Left renal cortex interstitium (tissue), 4 donors: ENCODE measurements at regions not wholly inside any gene's neighbourhood (a gene's known extent, or its start where the extent isn't known, plus 50 kb on each side); places are given as distances from the start of the nearest gene placed in this dataset.

Experiments used
- DNase-seq, 4 donors: peaks; one replicate each; pipeline ENCODE4 v3.0.0-alpha.2; 2013; ENCODE audit warnings: low read depth in 4 of 4, low spot score in 2 of 4, missing footprints in 1 of 4

- no peak for DNase-seq
These were observed 459.3 kb upstream of the MAF start for GRCh38 chr16:80059836-80060235.

- DNase-seq = no peak
These were observed 457.7 kb upstream of the MAF start for GRCh38 chr16:80058214-80058613.

- DNase-seq = no peak
These were observed 455.8 kb upstream of the MAF start for GRCh38 chr16:80056324-80056723.

GRCh38 chr16:80055831-80056230 lies 455.3 kb upstream of the MAF start:
- no peak for DNase-seq

- DNase-seq = no peak
These were observed 454.1 kb upstream of the MAF start for GRCh38 chr16:80054647-80055046.

- no peak for DNase-seq
These were observed 450.5 kb upstream of the MAF start for GRCh38 chr16:80051040-80051439.

GRCh38 chr16:80048250-80048649 lies 447.7 kb upstream of the MAF start:
- no peak for DNase-seq

- no peak for DNase-seq
These were observed 447.3 kb upstream of the MAF start for GRCh38 chr16:80047842-80048241.

- DNase-seq = no peak
These were observed 446.3 kb upstream of the MAF start for GRCh38 chr16:80046848-80047247.

- DNase-seq = no peak
These were observed 445.7 kb upstream of the MAF start for GRCh38 chr16:80046261-80046660.

GRCh38 chr16:80045861-80046260 lies 445.3 kb upstream of the MAF start:
- DNase-seq = no peak

GRCh38 chr16:80041410-80041809 lies 440.9 kb upstream of the MAF start:
- DNase-seq = no peak

- no peak for DNase-seq
These were observed 440.3 kb upstream of the MAF start for GRCh38 chr16:80040814-80041213.

- no peak for DNase-seq
These were observed 439.9 kb upstream of the MAF start for GRCh38 chr16:80040413-80040812.

- DNase-seq = no peak
These were observed 439.2 kb upstream of the MAF start for GRCh38 chr16:80039777-80040176.

- no peak for DNase-seq
These were observed 438.0 kb upstream of the MAF start for GRCh38 chr16:80038566-80038965.

- DNase-seq = no peak
These were observed 434.6 kb upstream of the MAF start for GRCh38 chr16:80034948-80035663.

GRCh38 chr16:80034469-80034826 lies 433.9 kb upstream of the MAF start:
- DNase-seq = no peak

GRCh38 chr16:80033783-80034468 lies 433.4 kb upstream of the MAF start:
- DNase-seq = no peak

GRCh38 chr16:80029761-80030481 lies 429.4 kb upstream of the MAF start:
- DNase-seq = no peak

- no peak for DNase-seq
These were observed 428.8 kb upstream of the MAF start for GRCh38 chr16:80029381-80029630.
